ENCODE measurements at regions not wholly inside any gene's neighbourhood (a gene's known extent, or its start where the extent isn't known, plus 50 kb on each side); places are given as distances from the start of the nearest gene placed in this dataset.
"Not testable (repeated sequence)": the region's sequence is repeated elsewhere in the genome, so short reads cannot be mapped to it uniquely, and the experiment has no call there.

DNA sequence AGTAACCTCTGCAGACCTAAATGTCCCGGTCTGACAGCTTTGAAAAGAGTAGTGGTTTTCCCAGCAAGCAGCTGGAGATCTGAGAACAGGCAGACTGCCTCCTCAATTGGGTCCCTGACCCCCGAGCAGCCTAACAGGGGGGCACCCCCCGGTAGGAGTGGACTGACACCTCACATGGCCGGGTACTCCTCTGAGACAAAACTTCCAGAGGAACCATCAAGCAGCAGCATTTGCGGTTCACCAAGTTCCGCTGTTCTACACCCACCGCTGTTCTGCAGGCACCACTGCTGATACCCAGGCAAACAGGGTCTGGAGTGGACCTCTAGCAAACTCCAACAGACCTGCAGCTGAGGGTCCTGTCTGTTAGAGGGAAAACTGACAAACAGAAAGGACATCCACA lies 341.1 kb downstream of the NEBL start:
- not testable (repeated sequence) for H3K4me3 ChIP-seq (ENCODE audit: low read length in 2 of 2); H3K4me1 ChIP-seq (ENCODE audit: control insufficient read depth in 2 of 2, insufficient read depth in 2 of 2, low read length in 2 of 2); H3K36me3 ChIP-seq (ENCODE audit: control insufficient read depth in 2 of 2, insufficient read depth in 2 of 2, low read length in 1 of 2); H3K9me3 ChIP-seq (ENCODE audit: control insufficient read depth in 2 of 2, insufficient read depth in 1 of 2, low read length in 1 of 2); H3K27me3 ChIP-seq (ENCODE audit: control insufficient read depth in 2 of 2, insufficient read depth in 1 of 2, low read length in 1 of 2); DNase-seq (ENCODE audit: low read depth in 6 of 9, low spot score in 9 of 9); H3K27ac ChIP-seq (ENCODE audit: low read depth in 1 of 2, low read length in 1 of 2)
- 91% methylated on average over 7 of the region's 7 CpGs for WGBS

DNA sequence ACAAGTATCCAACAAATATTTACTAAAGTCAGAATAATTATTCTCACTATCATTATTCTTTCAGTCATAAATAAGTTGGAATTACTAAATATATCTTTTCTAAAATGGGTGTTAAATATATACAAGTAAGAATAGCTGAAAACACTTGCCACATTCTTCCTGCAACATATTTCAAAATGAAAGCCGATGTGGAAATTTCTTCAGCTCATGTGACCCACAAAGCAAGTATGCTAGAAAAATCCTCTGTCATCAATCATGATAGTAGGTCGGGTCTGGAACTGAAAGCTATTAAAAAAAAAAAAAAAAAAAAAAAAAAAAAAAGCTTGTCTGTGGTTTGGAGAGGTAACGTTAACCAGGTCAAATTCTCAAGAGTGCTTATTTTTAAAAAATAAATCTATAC lies 344.7 kb downstream of the NEBL start:
- Histone ChIP-seq H3K36me3 (ENCODE audit: control insufficient read depth in 2 of 2, insufficient read depth in 2 of 2, low read length in 1 of 2) (no peaks in the 10 kb centered on the region), H3K9me3 (ENCODE audit: control insufficient read depth in 2 of 2, insufficient read depth in 1 of 2, low read length in 1 of 2) (peaks cover 1 to 8% of the 10 kb centered on the region in 2 donors), H3K4me1 (ENCODE audit: control insufficient read depth in 2 of 2, insufficient read depth in 2 of 2, low read length in 2 of 2) (no peaks in the 10 kb centered on the region), H3K27ac (ENCODE audit: low read depth in 1 of 2, low read length in 1 of 2) (no peak overlapping the region), H3K4me3 (ENCODE audit: low read length in 2 of 2) (no peak overlapping the region), H3K27me3 (ENCODE audit: control insufficient read depth in 2 of 2, insufficient read depth in 1 of 2, low read length in 1 of 2) (no peaks in the 10 kb centered on the region)
- no peak for DNase-seq (ENCODE audit: low read depth in 6 of 9, low spot score in 9 of 9)
- WGBS, result 18% methylated on average over 3 of the region's 3 CpGs

DNA sequence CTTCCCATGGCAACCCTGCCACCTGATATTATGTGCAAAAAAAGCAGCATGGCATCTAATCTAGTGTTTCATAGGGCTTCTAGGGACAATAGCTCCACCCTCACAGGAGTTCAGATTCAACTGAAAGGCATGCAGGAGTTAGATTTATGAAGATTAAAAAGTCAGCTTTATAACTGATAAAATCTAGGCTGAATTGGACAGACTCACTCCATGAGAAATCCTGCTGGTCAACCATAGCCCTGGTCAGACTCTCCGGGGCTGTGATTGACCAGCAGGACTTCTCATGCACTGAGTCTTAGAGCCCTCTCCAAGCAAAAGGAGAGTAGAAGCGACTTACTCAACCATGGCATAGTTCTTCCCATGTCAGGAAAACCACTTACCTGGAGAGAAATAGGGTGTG lies 345.4 kb downstream of the NEBL start:
- no peaks in the 10 kb centered on the region for H3K27me3 ChIP-seq (ENCODE audit: control insufficient read depth in 2 of 2, insufficient read depth in 1 of 2, low read length in 1 of 2)
- H3K36me3 ChIP-seq (ENCODE audit: control insufficient read depth in 2 of 2, insufficient read depth in 2 of 2, low read length in 1 of 2), result no peaks in the 10 kb centered on the region
- no peaks in the 10 kb centered on the region for H3K4me1 ChIP-seq (ENCODE audit: control insufficient read depth in 2 of 2, insufficient read depth in 2 of 2, low read length in 2 of 2)
- no peak for DNase-seq (ENCODE audit: low read depth in 6 of 9, low spot score in 9 of 9)
- H3K27ac ChIP-seq (ENCODE audit: low read depth in 1 of 2, low read length in 1 of 2), result no peak overlapping the region
- H3K9me3 ChIP-seq (ENCODE audit: control insufficient read depth in 2 of 2, insufficient read depth in 1 of 2, low read length in 1 of 2), result peaks cover 1 to 8% of the 10 kb centered on the region in 2 donors
- no peak overlapping the region for H3K4me3 ChIP-seq (ENCODE audit: low read length in 2 of 2)
- 91% methylated on average over 2 of the region's 2 CpGs for WGBS

DNA sequence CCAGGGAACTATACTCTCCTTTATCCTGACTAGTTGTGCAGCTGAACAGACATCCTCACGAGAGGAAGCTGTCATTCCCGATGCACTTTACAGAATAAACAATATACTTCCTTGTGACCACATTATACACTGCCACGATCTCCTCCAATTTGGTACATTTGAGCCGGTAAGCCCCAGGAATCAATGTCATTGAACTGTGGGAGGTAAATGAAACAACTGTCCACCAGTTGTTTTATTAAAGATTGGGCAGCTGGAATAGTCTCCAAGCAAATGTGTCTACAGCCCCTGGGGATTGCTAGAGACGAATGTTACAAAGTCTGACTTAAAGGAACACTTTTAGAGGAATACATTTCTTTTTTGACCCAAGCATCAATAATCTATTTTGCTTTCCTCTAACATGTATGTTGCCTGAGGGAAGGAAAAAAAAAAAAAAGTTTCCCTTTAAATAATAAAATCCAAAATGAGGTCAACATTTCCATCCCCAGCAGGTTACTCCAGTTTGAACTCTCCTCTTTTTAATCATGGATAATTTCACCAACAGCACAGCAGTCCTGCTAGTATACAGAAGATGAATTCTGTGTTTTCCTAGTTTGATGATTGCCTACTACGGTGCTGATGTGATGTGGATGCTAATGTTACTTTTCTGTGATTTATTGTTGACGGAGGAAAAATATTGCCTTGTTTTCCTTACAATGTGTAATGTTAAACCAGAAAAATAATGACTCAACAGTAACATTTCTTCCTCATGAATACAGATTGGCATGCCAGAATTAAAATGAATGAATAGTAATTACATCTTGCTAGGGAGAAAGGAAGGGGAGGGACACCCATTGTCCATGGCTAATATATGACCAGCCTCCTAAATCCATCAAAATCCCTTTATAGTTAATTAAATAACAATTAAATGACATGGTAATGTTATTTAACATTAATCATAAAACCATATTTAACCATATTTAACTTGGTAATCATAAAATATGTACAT lies 360.9 kb downstream of the NEBL start:
- H3K27me3 ChIP-seq (ENCODE audit: control insufficient read depth in 2 of 2, insufficient read depth in 1 of 2, low read length in 1 of 2), result no peaks in the 10 kb centered on the region
- no peak overlapping the region for H3K4me3 ChIP-seq (ENCODE audit: low read length in 2 of 2)
- H3K36me3 ChIP-seq (ENCODE audit: control insufficient read depth in 2 of 2, insufficient read depth in 2 of 2, low read length in 1 of 2), result no peaks in the 10 kb centered on the region
- H3K27ac ChIP-seq (ENCODE audit: low read depth in 1 of 2, low read length in 1 of 2), result no peak overlapping the region
- WGBS, result 89% methylated on average over 7 of the region's 7 CpGs
- DNase-seq (ENCODE audit: low read depth in 6 of 9, low spot score in 9 of 9), result no peak
- H3K9me3 ChIP-seq (ENCODE audit: control insufficient read depth in 2 of 2, insufficient read depth in 1 of 2, low read length in 1 of 2), result peaks cover 0 to 13% of the 10 kb centered on the region in 2 donors
- no peaks in the 10 kb centered on the region for H3K4me1 ChIP-seq (ENCODE audit: control insufficient read depth in 2 of 2, insufficient read depth in 2 of 2, low read length in 2 of 2)

DNA sequence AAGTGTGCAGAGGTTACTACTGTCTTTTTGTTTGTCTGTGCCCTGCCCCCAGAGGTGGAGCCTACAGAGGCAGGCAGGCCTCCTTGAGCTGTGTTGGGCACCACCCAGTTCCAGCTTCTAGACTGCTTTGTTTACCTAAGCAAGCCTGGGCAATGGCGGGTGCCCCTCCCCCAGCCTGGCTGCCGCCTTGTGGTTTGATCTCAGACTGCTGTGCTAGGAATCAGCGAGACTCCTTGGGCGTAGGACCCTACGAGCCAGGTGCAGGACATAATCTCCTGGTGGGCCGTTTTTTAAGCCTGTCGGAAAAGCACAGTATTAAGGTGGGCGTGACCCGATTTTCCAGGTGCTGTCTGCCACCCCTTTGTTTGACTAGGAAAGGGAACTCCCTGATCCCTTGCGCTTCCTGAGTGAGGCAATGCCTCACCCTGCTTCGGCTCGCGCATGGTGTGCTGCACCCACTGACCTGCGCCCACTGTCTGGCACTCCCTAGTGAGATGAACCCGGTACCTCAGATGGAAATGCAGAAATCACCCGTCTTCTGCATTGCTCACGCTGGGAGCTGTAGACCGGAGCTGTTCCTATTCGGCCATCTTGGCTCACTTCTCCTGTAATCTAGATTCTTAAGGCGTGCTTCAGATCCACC lies 365.7 kb downstream of the NEBL start:
- not testable (repeated sequence) for H3K4me3 ChIP-seq (ENCODE audit: low read length in 2 of 2); H3K36me3 ChIP-seq (ENCODE audit: control insufficient read depth in 2 of 2, insufficient read depth in 2 of 2, low read length in 1 of 2)
- WGBS, result 88% methylated on average over 19 of the region's 20 CpGs

DNA sequence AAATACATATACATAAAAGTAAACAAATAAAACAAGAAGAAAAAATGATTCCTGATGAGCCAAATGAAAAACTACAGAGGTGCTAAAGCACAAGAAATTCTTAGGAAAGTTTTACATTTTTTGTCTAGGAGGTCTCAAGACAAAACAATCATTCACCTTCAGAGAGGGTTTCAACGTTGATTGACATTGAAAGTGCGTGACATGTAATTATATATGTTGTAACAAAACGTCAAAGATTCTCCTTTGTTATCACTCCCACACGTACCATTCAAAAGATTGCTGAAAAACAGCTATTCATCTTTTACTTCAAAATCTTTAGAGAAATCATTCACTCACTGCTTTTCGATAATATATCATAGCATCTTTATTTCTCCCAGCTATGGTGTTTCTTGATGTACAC lies 375.9 kb downstream of the NEBL start:
- no peaks in the 10 kb centered on the region for H3K9me3 ChIP-seq (ENCODE audit: control insufficient read depth in 2 of 2, insufficient read depth in 1 of 2, low read length in 1 of 2)
- no peaks in the 10 kb centered on the region for H3K4me1 ChIP-seq (ENCODE audit: control insufficient read depth in 2 of 2, insufficient read depth in 2 of 2, low read length in 2 of 2)
- no peak overlapping the region for H3K4me3 ChIP-seq (ENCODE audit: low read length in 2 of 2)
- no peak overlapping the region for H3K27ac ChIP-seq (ENCODE audit: low read depth in 1 of 2, low read length in 1 of 2)
- H3K36me3 ChIP-seq (ENCODE audit: control insufficient read depth in 2 of 2, insufficient read depth in 2 of 2, low read length in 1 of 2), result no peaks in the 10 kb centered on the region
- WGBS, result 95% methylated on average over 5 of the region's 5 CpGs
- no peaks in the 10 kb centered on the region for H3K27me3 ChIP-seq (ENCODE audit: control insufficient read depth in 2 of 2, insufficient read depth in 1 of 2, low read length in 1 of 2)
- DNase-seq (ENCODE audit: low read depth in 6 of 9, low spot score in 9 of 9), result no peak

More for the DNA sequence above, 365.7 kb downstream of the NEBL start:
- not testable (repeated sequence) for H3K27ac ChIP-seq (ENCODE audit: low read depth in 1 of 2, low read length in 1 of 2); H3K4me1 ChIP-seq (ENCODE audit: control insufficient read depth in 2 of 2, insufficient read depth in 2 of 2, low read length in 2 of 2); H3K27me3 ChIP-seq (ENCODE audit: control insufficient read depth in 2 of 2, insufficient read depth in 1 of 2, low read length in 1 of 2); DNase-seq (ENCODE audit: low read depth in 6 of 9, low spot score in 9 of 9)
- H3K9me3 ChIP-seq (ENCODE audit: control insufficient read depth in 2 of 2, insufficient read depth in 1 of 2, low read length in 1 of 2), result peaks cover 0 to 11% of the 10 kb centered on the region in 2 donors

DNA sequence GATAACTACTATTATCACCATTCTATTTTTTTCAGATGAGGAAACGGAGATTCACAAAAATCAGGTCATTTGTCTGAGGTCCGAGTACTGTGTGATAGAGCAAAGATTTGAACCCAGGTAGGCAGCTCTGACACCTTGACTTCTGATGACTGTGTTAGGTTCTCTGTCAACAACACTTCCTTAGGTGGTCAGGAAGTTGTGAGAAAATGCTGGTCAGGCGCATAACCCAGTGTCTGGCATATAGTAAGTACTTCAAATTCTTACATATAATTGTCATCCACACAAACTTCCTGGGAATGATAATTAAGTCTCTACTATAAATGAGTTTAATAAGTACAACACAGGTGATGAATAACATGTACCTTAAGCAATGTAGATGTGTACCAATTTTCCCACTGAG lies 381.5 kb downstream of the NEBL start:
- Histone ChIP-seq H3K9me3 (ENCODE audit: control insufficient read depth in 2 of 2, insufficient read depth in 1 of 2, low read length in 1 of 2) (no peaks in the 10 kb centered on the region), H3K27ac (ENCODE audit: low read depth in 1 of 2, low read length in 1 of 2) (no peak overlapping the region), H3K4me1 (ENCODE audit: control insufficient read depth in 2 of 2, insufficient read depth in 2 of 2, low read length in 2 of 2) (no peaks in the 10 kb centered on the region), H3K4me3 (ENCODE audit: low read length in 2 of 2) (no peak overlapping the region), H3K27me3 (ENCODE audit: control insufficient read depth in 2 of 2, insufficient read depth in 1 of 2, low read length in 1 of 2) (no peaks in the 10 kb centered on the region), H3K36me3 (ENCODE audit: control insufficient read depth in 2 of 2, insufficient read depth in 2 of 2, low read length in 1 of 2) (no peaks in the 10 kb centered on the region)
- 95% methylated on average over 3 of the region's 3 CpGs for WGBS
- no peak for DNase-seq (ENCODE audit: low read depth in 6 of 9, low spot score in 9 of 9)

DNA sequence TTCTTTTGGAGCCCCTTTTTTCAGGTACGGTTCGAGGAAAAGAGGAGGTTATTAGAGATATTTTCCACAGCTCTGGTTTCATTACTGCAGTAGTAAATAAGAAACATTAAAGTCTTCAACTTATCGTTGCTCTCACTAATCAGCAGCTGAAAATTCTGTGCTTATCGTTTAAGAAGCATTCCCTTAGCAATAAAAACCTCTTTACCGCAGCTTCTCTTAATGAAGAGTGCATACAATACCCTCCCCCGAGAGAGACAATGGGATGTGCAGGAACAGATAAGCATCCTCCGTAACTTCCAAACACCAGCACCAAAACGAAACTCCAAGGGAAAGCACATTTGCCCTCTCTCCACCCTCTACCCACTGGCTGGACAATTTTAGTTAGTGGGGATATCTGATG lies 384.5 kb downstream of the NEBL start:
- Histone ChIP-seq H3K27ac (ENCODE audit: low read depth in 1 of 2, low read length in 1 of 2) (no peak overlapping the region), H3K27me3 (ENCODE audit: control insufficient read depth in 2 of 2, insufficient read depth in 1 of 2, low read length in 1 of 2) (no peaks in the 10 kb centered on the region), H3K9me3 (ENCODE audit: control insufficient read depth in 2 of 2, insufficient read depth in 1 of 2, low read length in 1 of 2) (peaks cover 0 to 3% of the 10 kb centered on the region in 2 donors), H3K4me3 (ENCODE audit: low read length in 2 of 2) (no peak overlapping the region), H3K4me1 (ENCODE audit: control insufficient read depth in 2 of 2, insufficient read depth in 2 of 2, low read length in 2 of 2) (no peaks in the 10 kb centered on the region), H3K36me3 (ENCODE audit: control insufficient read depth in 2 of 2, insufficient read depth in 2 of 2, low read length in 1 of 2) (no peaks in the 10 kb centered on the region)
- DNase-seq (ENCODE audit: low read depth in 6 of 9, low spot score in 9 of 9), result no peak
- 95% methylated on average over 8 of the region's 8 CpGs for WGBS

DNA sequence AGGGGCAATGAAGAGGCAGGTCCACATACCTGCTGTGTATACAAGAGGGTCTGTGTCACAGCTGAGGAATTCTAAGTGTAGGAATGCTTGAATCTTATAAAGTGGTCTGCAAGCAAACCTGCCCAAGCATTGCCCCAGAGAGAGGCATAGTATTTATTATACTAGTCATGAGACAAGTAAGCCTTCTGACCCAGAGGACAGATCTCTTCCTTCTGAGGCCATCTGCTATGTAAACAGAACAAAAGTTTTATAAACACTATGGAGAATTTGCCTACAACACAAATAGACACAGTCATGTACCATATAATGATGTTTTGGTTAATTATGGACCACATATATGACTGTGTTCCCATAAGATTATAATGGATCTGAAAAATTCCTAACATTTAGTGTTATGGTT lies 388.2 kb downstream of the NEBL start:
- DNase-seq (ENCODE audit: low read depth in 6 of 9, low spot score in 9 of 9), result no peak
- Histone ChIP-seq H3K36me3 (ENCODE audit: control insufficient read depth in 2 of 2, insufficient read depth in 2 of 2, low read length in 1 of 2) (no peaks in the 10 kb centered on the region), H3K4me1 (ENCODE audit: control insufficient read depth in 2 of 2, insufficient read depth in 2 of 2, low read length in 2 of 2) (no peaks in the 10 kb centered on the region), H3K27me3 (ENCODE audit: control insufficient read depth in 2 of 2, insufficient read depth in 1 of 2, low read length in 1 of 2) (no peaks in the 10 kb centered on the region), H3K4me3 (ENCODE audit: low read length in 2 of 2) (no peak overlapping the region), H3K9me3 (ENCODE audit: control insufficient read depth in 2 of 2, insufficient read depth in 1 of 2, low read length in 1 of 2) (peaks cover 0 to 7% of the 10 kb centered on the region in 2 donors), H3K27ac (ENCODE audit: low read depth in 1 of 2, low read length in 1 of 2) (no peak overlapping the region)

Data from thymus (tissue), 11 donors.